ENCODE measurements at regions not wholly inside any gene's neighbourhood (a gene's known extent, or its start where the extent isn't known, plus 50 kb on each side); places are given as distances from the start of the nearest gene placed in this dataset.

- TF ChIP-seq CTCF (IDR thresholded peaks at IDR 0.05) (no peak), POLR2A (IDR thresholded peaks at IDR 0.05) (no peak)
These were observed 178.3 kb upstream of the MAP1B start for GRCh38 chr5:71929003-71929402.
